NCI-H2196 (cell line): ENCODE measurements at regions not wholly inside any gene's neighbourhood (a gene's known extent, or its start where the extent isn't known, plus 50 kb on each side); places are given as distances from the start of the nearest gene placed in this dataset.

Experiments
- DNase-seq: peaks from one replicate; lab custom pipeline; 2025; ENCODE audit not compliant: unreplicated experiment; lab: John Stamatoyannopoulos, UW

GRCh38 chr4:89371614-89372013 lies 64.0 kb upstream of the GPRIN3 start:
- DNase-seq, result no peak

- no peak for DNase-seq
Measured at GRCh38 chr4:89369581-89369980, 62.0 kb upstream of the GPRIN3 start.

GRCh38 chr4:89368861-89369260 lies 61.3 kb upstream of the GPRIN3 start:
- no peak for DNase-seq

- DNase-seq, result no peak
Measured at GRCh38 chr4:89365776-89366175, 58.2 kb upstream of the GPRIN3 start.

DNA sequence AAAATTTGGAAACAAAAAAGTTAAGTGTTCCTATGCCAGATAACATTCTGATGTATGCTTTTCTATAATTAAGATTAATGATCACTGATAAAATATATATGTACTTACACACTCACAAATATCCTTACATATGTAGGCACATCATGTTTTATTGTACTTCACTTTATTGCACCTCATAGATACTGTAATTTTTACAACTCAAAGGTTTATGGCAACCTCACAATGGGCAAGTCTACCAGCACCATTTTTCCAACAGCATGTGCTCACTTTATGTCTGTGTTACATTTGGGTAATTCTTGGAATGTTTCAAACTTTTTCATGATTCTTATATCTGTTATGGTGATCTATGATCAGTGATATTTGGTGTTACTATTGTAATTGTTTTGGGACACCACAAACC lies 57.8 kb upstream of the GPRIN3 start:
- no peak for DNase-seq

- DNase-seq, result no peak
Measured at GRCh38 chr4:89364541-89364940, 56.9 kb upstream of the GPRIN3 start.

DNA sequence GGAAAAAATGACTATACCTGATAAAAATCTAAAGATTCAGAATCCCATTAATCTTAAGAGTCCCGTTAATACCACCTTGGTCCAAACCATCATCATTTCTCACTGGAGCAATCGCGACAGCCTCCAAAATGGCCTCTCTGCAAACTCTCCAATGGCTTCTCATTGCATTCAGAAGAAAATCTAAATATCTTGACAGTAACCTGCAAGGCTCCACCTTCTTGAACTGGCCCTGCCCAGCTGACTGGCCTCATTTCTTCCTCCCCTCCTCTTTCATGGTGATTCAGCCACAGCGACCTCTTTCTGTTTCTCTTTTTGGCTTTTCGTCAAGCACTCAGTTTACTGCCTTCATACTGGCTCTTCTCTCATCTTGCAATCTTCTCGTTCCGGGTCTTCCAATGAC lies 56.2 kb upstream of the GPRIN3 start:
- DNase-seq, result no peak

DNA sequence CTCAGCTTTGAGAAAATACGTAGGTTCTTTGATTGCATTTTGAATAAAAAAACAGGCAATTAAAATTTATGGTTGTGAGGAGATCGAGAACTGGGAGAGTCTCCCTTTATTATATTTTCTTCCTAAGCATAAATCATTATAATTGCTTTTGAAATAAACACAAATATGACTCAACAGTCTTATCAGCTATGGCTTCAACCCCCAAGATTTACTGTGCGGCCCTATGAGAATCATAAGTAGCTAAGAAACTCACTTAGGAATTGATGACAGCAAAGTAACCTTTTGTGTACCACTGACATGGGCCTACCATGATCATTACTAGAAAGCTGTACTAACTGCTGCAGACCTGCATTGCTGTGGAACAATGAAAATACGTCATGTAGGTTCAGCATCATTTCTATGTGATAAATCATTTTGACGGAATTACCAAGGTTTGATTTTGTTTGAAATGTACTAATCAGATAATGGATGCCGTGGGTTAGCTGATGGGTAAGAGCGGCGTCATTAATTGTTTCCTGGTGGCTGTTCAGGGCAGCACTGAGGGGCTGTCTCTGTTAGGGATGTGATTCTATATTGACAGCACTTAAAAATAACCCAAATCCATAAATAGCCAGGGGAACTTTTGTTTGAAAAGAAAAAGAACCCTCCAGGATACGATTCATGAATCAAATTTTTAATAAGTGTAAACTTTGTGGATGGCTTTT lies 51.5 kb upstream of the GPRIN3 start:
- no peak for DNase-seq

DNA sequence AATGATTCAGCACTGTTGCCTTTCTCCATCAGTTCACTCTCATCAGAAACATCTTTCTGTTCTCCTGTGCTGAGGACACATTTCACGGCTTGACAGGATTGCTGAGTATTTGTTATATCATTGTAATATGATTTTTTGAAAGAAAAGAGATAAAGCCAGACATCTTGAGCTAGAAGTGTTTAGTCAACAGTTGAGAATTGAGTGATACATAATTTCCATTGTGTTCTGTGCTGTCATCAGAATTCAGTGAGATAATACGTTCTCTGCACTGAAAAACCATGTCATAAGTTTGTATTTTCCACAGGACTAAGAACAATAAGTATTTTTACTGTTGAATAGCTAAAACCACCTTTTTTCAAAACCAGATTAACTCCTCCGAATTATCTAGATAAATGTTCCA lies 50.2 kb upstream of the GPRIN3 start:
- no peak for DNase-seq
